GM18511 (cell line): ENCODE measurements at regions not wholly inside any gene's neighbourhood (a gene's known extent, or its start where the extent isn't known, plus 50 kb on each side); places are given as distances from the start of the nearest gene placed in this dataset.

Source experiments
- ATAC-seq: cut with Tn5 transposase; IDR thresholded peaks from one replicate; pipeline ENCODE4 v1.9.1; 2021; ENCODE audit warnings: mild to moderate bottlenecking, moderate library complexity; ENCODE audit not compliant: unreplicated experiment

DNA sequence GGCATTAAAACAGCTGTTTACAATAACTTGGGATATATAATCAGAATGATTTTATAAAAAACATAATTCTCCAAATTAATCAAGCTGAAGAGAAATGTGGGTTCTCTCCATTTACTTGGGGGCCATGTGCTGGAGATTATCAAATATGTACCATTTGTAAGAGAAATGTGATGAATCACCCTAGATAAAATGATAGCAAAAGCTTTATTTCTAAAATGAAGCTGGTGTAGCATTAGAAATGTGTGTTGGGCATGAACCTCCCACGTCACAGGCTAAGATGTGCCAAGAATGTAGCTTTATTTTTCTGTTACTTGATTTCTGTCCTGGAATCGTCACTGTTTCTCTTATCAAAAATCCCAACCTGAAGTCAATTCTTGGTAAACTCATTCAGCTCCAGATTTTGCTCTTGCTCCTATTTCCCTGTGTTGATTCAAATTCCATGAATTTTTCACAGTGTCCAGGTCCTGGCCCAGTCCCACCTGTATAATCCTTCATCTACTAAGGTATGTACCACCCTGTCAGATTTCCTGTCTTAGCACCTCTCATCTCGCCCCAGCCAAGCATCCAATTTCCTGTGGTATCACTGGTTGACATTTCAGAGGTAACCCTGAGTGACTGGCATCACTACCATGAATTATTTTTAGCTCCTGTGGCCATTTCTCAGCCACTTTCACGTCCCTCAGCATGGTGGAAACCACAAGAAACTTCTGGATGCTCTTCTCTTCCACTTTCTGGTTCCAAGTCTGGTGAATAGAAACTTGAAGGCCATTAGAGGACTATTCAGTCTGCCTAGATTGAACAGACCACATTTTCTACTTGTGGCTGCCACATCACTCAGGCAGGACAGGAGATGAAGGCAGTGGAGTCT, 103.6 kb upstream of the FLRT2 start:
- no peak for ATAC-seq

DNA sequence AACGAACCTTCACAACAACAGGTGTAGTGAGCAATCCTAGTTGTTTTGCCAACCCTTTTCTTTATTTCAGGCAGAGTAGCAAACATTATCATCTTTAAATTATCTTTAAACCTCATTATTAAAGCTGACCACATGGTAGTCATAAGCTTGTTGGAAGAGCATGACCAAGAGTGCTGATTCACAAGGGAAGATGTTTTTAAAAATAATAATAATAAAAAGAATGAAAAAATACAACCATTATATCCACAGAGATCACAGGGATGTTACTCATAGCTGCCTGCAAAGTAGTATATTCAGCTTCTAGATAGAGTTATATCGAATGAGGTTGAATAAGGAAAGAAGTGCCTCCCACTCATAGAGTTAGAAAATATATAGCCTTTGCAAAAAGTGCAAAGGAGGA, 101.0 kb upstream of the FLRT2 start:
- ATAC-seq, result no peak

GRCh38 chr14:85437148-85437547, 92.8 kb upstream of the FLRT2 start:
- ATAC-seq, result no peak

DNA sequence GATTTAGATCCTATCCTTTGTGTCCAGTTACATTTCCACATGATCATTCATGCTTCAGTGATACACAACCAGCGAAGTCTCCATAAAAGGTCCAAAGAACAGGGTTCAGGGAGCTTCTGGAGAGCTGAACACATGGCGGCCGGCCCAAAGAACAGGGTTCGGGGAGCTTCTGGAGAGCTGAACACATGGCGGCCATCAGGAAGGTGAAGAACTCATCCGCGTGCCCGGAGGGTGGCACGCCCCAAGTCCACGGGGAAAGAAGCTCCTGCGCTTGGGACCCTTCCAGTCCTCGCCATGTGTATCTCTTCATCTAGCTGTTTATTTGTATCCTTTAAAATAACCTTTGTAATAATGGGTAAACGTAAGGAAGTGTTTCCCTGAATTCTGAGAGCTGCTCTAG, 91.9 kb upstream of the FLRT2 start:
- no peak for ATAC-seq

GRCh38 chr14:85438481-85438942, 91.4 kb upstream of the FLRT2 start:
- no peak for ATAC-seq

DNA sequence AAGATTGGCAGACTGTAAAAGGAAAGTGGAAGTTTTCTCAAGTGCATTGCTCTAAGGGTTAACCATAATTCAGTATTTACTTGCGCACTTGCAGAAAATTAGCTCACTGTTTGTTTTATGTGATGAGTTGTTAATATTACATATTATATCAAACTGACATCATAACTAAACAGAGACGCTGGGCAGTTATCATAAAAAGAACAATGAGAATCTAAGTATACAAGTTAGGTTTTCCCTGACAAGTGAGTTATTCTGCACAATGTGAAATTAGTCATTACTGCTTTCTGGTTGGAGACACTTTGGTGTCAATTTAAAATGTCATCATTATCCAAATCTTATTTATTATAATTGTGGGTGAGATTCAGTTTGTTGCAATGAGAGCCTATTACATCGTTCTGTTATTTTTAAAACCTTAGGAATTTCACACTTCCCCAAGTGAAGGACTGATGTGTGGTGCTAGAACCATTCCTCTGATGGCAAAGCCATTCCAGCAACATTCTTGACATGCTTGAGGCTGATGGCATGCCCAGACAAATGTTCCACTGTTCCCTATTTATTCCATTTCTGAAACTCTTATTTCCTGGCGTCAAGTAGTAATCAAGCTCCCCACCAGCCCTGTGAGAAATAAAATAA, 90.1 kb upstream of the FLRT2 start:
- ATAC-seq, result no peak

DNA sequence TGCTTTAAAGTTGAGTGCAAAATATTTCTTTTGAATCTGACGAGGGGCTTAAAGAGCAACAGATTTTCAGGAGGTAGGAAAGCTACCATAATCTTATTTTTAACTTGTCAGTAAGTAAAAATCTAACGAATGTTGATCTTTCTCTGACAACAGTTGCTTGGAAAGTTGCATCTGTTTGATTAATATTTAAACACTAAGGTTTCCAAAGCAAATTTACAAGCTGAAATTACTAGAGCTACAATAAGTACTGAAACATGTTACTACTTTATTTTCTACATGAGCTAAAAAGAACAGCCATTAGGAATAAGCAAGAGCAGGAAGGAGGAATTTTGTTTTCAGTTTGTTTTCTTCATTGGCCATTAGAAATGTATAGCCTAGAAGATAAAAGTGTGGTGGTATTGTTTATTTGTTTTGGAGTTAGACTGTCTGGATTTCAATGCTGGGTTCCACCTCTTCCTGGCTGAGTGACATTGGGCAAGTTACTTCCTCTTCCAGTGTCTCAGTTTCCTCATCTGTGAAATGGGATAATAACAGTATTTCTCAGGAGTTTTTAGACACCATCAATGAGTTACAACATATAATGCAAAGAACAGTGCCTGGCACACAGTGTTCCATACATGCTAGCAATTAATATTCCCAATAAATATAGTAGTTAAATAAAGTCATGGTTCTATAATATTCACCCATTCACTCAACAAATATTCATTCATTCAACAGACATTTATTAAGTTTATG, 87.9 kb upstream of the FLRT2 start:
- no peak for ATAC-seq

- no peak for ATAC-seq
Measured at GRCh38 chr14:85442996-85443395, 86.9 kb upstream of the FLRT2 start.

DNA sequence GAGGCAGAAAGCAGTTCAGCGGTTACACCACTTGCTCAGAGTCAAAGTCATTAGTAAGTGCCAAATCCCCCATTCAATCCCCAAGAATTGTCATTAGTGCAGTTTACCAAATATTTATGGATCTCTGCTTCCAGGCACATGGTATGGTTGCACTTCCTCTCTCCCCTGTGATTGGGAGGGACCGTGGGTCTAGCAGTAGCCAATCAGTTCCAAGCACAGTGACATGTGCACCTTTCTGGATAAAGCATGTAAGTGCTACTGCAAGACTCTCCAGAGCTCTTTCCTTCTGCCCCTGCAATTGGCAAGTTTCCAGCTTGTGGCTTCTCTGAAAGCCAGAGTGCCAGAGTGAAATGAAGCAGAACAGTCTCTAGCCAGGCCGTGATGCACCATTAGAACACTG, 85.3 kb upstream of the FLRT2 start:
- ATAC-seq, result no peak

- no peak for ATAC-seq
Measured at GRCh38 chr14:85445151-85445795, 84.7 kb upstream of the FLRT2 start.

GRCh38 chr14:85447883-85448282, 82.1 kb upstream of the FLRT2 start:
- ATAC-seq, result no peak

GRCh38 chr14:85451421-85451820, 78.5 kb upstream of the FLRT2 start:
- ATAC-seq, result no peak

- ATAC-seq, result no peak
Measured at GRCh38 chr14:85453401-85454225, 76.3 kb upstream of the FLRT2 start.

DNA sequence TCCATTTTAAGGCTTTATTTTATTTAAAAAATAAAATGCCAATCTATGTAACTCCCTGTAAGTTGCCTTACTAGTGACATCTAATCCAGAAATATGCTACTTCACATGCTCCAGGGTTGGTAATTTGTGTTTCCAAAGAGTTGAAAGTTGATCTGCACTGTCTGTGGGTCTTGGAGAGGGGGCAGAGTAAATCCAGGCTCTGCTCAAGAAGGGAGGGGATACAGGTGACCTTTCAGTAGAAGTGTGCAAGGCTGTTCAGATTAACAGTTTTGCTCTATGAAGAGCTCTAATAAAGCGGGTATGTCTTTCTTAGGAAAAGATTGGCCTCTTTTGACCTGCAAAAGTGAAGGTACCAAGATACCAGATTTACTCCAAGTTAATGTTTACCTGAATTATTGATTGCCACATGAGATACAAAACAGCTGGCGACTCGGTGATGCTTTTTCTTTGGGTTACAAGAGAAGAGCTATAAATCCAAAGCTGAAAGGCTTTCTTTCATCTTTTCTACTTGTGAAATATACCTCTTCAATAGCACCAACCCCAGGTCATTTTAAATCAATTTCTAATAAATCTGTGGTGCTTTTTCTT, 75.6 kb upstream of the FLRT2 start:
- no peak for ATAC-seq

DNA sequence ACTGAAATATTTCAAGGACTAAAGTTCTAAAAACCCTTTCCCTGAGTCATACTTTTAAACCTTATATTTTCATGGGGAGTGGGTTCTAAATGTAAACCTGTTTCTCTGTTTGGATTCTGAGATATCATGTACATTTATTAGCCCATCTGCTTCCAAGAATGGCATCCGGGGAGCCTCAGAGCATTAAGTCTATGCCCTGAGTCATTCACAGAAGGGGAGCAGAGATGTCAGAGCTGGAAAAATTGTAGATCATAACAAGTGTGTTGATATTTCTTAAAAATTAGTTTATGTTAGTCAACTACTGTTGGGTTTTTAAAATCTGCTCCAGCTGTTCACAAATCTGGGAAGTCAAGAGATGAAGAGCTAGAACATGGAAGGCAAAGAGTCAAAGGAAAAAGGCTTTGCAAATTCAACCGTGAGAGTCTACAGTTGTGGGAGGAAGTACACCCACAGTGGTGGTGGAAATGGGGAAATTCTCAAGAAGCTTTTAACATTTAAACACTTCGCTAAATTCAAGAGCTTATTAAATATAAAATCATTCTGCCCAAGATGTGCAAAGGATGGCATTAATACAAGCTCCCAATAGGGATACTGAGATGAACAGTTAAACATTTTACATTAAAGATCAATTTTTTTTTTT, 70.5 kb upstream of the FLRT2 start:
- ATAC-seq, result no peak

- ATAC-seq, result no peak
Measured at GRCh38 chr14:85461432-85462133, 68.4 kb upstream of the FLRT2 start.

GRCh38 chr14:85463512-85463911, 66.4 kb upstream of the FLRT2 start:
- ATAC-seq, result no peak

- ATAC-seq, result no peak
Measured at GRCh38 chr14:85464135-85464895, 65.6 kb upstream of the FLRT2 start.
